Tongue (tissue), 1 donor: ENCODE measurements at regions not wholly inside any gene's neighbourhood (a gene's known extent, or its start where the extent isn't known, plus 50 kb on each side); places are given as distances from the start of the nearest gene placed in this dataset.

ENCODE experiments used
- DNase-seq: peaks from one replicate; pipeline ENCODE4 v3.0.0-alpha.2; 2015

DNA sequence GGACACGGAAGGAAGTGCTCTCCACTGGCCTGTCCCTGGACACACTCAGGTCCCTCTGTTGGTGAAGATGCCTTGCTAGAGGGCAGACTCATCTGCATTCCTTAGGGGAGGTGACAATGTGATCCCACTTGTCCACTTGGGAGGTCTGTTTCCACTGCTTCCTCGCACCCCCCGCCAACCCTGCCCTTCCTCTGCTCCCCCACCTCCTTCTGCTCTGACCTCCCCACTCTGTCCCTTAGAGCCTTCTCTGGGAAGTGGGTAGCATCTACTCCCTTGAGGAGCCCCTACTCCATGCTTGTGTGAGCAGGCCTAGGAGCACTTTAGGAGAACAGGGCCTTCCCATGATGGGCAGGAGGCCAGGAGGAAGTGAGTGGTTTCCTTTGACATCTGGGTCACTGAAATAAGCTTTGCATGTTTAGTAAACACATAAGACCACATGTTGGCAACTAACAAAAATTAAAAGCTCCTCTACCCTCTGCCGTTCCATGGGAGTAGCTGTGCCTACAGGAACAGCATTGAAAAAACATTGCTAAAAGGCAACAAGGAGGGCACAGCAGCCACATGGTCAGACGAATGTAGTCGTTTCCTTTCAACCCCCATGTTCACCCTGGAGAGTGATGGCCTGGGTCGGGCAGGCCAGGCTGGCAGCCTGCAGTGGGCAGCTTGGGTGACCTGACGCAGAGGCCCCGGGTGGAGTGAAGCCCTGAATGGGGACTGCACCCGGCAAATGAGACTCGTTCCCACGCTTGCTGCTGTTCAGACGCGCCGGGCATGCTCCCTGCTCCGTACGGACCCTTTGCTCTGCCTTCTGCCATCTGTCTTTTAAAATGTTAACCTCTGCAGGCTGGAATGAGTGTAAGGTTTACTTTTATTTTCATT, 634.0 kb downstream of the IRX1 start:
- no peak for DNase-seq

DNA sequence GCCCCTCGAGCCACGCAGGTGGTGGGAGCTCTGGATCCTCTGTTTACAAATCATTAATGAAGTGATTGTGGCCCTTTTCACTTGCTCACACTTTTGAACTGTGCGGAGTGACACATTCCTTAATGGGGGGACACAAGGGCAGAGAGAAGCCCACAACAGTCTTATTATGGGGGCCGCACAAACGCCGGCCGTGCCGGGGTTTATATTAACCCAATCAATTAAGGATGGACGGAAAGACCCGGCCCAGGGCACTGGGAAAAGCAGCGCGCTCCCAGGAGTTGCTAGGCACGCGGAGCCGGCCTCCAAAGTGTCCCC, 634.8 kb downstream of the IRX1 start:
- no peak for DNase-seq

DNA sequence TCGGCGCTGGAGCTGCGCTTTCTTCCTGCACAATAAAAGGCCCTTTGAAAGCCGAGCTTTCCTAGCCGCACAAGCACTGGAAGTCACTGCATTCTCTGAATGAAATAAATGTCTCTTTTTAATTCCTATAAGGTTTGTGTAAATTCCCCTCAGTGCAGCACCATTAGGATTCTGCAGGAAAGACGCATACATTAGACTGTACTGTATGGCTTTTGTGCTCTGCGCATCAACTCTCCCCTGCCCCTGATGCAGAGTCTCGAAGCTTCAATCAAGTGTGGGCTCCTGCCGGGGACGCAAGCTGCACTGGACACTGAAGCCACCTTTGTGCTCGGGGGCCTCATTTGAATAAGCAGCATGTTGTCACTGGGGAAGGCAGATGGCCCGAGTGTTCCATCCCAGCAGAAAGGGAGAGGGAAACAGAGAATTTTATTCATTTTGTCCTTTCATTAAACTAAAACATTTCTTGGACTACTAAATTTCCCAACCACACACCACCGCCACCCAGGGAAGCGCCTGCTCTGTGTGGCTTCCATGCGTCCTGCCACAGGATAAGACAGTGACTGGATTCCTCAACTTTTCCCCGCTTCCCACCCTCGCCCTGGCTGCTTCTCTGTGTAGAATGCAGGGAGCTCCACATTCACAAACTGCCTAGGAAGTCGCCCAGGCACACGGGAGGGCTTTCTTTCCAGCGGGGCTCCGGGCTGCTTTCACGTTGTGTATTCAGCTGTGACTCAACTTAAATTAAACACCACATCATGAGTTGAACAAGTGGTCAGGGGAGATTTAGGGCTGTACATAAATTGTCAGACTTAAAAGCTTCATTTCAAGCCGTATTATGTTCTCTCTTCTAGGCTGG, 635.4 kb downstream of the IRX1 start:
- DNase-seq, result peak; percentile 27

DNA sequence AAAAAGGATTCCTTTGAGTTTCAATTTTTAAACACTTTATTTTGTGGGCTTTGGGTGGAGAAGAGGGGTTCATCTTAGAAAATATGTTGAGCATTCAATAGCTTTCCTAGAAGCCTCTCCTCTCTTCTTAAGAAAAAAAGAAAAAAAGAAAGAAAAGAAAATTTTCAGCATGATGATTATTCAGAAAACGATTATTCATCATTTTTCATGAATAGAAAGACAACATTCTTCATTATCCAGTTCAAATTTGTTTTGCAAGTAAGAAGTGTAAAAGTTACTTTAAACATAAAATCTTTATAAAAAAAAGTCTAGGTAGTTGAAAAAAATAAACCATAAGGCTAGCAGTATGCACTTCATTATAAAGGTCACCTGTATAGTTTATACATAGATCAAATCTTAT, 636.5 kb downstream of the IRX1 start:
- no peak for DNase-seq

DNA sequence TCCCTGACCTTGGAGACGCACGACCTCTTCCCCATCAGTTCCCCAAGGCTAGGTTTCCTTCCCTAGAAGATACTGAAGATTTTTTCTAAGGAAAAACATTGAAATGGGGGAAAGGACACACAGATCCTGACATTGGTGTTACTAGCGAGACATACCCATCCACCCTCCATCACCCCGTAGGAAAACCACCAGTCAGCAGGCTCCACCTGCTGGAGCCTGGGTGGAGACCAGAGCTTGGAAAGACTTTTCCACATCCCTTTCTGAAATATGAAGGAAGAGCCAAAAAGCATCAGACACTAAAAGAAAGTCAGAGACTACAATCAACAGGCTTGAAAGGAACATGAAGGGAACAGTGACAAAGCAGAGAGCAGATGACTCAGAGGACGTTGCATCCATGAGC, 638.0 kb downstream of the IRX1 start:
- DNase-seq, result no peak

DNA sequence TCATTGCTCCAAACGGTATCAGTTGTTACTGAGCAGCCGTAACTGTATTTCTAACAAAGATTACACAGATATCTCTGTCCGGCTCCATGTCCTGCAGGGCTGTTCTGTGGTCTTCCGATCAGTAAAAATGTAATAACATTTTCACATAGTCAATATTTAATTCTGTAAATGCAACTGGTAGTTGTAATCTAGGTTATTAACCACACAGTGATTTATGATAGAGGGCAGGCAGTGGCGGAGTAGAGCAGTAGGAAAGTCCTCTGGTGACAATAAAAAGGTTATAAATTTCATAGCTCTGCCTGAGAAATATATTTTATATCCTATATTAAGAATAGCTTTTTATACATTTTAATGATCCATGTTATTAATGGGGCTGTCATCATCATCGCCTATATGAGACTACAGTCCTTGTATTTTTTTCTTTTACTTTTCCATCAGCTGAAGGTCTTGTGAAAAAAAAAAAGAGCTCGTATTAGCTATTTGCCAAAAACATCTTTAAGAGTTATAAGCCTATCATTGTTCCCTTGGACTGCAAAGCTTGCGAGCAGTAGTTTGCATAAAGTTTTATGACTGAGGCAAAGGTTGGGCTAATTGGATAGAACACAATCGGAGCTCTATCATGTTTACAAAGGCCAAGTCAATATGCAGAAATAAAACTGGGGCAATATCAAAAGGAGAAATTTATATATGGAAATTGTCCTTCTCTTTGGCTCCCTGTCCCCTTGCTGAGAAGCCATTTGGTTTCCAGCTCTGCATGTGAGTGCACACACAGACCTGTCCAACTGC, 648.0 kb downstream of the IRX1 start:
- no peak for DNase-seq

DNA sequence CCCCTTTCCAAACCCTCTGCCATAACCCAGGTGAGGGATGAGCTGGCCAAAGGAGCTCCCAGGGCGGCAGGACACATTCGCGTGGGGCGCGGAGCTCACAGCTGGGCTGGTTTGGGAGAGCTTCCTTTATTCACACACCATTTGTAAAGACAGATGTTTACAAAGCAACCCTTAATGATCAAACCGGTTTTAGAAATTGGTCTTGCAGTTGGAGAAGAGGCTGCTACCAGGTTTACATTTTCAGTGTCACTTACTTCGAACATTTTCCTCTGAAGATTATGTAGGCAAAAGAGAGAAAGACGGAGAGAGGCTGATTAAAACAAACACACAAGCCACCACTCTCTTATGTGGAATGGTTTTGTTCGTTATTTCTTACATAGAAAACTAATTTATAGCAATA, 648.7 kb downstream of the IRX1 start:
- DNase-seq, result no peak

DNA sequence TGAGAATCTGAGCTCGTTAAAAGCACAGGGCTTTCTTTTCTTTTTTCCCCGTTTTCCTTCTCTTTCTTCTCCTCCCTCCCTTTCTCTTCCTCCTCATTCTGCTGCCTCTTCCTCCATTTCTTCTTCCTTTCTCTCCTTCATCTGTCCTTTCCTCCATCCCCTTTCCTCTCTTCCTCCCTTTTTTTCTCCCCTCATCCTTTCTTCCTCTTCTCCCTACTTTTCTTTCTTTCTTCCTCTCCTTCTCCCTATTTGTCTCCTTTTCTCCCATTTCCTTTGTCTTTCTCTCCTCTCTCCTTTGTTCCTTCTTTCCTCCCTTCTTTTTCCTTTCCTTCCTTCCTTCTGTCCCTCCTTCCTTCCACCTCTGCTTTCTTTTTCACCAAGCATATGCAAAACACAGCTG, 649.4 kb downstream of the IRX1 start:
- no peak for DNase-seq

DNA sequence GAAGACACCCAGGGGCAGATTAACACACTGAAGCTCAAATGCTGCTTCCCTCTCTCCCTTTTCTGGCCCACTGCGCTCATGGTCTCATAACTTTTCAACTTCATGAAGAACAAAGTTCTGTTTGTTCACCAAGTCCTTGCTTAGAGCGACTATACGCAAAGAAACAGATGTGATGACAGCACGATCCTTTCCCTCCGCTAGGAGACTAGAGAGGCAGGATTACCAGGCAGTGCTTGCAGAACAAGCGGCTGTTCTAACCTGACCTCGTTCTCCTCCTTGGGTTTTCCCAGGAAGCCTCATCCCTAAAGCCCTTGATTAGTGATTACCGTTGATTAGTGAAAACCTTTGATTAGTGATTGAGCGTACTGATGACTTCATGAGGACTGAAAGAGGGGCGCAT, 649.9 kb downstream of the IRX1 start:
- peak; percentile 38 for DNase-seq

DNA sequence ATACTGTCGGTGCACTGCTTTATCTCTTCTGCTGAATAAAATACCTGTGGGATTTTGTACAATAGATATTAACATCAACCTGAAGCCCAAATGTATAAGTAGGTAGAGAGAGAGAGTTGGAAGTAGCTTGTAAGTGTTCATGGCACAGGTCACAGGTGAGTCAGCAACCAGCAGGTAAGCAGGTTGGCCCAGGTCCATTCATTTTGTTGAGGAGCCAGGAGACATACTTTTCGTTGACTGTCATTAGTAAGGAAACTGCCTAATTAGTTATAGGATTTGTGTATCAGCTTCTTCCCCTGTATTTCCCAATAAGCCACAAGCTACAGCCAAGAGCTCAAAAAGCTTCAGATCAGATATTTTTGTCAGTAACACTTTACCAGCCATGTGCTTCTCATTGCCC, 650.8 kb downstream of the IRX1 start:
- DNase-seq, result no peak

DNA sequence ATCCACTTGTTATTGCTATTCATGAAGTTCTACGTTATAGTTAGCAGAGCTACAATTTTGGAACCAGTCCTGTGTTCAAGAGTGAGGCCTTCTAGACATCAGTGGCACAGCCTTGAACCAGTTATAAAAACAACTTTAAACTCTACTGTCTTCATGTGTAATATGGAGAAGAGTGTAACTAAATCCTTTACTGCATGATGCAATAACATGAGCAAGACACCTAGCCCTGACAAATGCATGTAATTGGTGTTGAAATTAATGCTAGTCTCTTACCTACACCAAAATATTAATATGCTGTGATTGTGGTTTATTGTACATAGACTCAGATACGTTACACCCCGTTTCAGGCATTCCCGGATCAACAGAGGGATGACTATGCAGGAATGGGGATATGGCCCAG, 654.6 kb downstream of the IRX1 start:
- DNase-seq, result no peak

DNA sequence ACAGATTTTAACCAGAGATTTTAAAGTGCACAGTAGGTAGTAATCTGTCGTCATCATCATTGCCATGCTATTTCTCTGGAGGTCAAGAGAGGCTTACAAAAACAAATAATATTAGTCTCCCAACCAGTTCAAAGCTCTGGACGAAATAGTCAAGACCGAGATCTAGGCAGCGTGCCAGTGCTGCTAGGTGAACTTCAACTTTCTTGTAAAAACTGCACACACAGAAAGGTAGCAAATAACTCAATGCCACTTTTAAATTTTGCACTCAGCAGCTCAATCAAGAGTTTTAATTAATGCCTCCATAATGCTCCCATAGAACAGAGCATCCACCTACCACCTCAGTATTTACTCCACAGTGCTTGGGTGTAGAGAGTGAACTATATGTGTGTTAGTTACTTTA, 656.8 kb downstream of the IRX1 start:
- DNase-seq, result peak; percentile 8

DNA sequence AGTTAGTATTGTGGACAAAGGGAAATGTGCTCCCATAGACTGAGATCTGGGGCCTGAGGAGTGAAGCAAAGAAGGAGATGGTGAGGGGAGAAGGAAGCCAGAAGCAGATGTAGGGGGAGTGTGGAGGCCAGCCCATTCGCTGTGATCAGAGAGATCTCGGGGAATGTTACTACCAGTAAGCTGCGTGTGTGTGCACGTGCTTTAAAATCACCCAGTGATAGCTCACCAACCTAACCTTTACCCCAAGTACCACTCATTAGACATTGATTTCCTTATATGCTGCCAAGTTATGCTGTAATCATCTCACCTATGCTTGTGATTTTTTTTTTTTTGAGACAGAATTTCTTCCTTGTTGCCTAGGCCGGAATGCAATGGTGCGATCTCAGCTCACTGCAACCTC, 659.1 kb downstream of the IRX1 start:
- no peak for DNase-seq

DNA sequence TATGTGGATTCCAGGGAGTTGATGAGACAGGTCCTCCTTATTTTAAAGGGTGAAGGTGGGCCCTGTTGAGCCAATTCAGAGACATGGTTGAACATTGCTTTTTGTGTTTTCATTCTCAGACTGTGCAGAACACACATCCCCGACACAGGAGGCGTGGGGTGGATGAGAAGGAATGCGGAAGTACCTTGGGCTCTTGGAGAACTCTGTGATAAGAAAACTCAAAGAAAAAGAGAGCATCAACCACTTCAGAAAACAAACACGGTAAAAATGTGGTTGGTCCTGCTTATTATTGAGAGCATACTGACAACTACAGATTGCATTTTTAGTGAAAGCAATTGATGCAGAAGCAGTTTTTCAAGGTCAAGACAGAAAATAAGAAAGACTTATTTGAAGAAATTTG, 659.8 kb downstream of the IRX1 start:
- no peak for DNase-seq

DNA sequence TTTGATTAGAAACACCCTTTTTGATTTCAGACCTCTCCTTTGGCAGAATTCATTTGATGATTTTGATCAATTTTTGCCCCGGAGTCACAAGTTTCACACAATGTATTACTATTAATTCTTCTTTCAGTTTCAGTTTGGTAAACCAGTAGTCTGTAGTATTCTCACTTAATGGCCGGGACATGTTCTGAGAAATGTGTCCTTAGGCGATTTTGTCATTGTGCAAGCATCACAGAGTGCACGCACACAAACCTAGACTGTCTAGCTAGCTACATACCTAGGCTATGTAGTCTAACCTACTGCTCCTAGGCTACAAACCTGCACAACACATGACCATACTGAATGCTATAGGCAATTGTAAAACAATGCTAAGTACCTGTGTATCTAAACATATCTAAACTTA, 662.5 kb downstream of the IRX1 start:
- no peak for DNase-seq

DNA sequence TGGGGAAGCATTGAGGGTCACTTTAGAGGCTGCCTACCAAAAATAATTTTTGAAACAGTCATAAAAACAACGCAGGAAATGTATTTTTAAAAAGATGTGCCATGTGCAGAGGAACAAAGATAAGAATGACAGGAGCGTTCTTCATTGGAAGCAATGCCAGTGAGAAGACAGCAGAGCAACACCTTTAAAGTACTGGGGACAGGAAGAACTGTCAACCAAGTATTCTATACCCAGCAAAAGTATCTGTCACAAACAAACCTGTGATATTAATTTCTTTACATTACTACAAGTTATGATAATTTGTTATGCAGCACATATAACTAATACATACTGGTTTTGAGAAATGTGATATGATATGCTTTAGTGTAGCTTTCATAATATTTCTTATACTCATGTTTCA, 675.6 kb downstream of the IRX1 start:
- no peak for DNase-seq

DNA sequence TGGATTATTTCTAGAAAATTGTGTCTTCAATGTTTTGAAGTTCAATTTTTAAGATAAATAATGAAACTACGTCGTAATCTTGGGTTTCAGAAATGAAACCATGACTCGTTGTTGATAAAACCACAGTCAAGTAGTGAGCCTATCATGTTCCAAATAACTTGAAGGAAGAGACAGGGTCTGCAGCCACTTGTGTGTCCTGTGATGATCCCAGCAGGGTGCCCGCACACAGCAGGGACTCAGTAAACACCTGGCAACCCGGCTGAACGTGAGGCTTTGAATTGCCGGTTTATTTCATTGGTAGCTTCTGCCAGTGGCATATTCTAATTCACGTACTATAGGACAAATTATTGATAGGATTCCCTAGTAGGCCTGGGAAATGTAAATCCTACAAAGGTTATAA, 679.6 kb downstream of the IRX1 start:
- no peak for DNase-seq

DNA sequence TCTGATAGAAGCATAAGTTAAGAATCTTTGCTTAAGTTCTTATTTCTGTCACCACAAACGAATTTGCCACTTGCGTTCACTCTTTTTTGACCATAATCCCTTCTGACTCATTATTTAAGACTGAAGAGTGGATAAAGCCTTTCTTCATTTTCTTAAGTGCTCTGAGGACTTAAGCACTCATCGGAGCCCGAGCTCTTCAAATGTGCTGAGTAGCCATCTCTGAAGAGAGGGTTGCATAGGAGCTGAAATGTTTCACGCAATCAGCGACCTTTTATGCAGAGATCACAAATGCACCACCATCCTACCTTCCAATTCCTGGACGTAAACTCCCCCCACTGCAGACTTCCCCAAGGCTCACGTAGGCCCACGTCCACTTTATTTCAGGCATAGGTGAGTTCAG, 699.2 kb downstream of the IRX1 start:
- DNase-seq, result no peak

DNA sequence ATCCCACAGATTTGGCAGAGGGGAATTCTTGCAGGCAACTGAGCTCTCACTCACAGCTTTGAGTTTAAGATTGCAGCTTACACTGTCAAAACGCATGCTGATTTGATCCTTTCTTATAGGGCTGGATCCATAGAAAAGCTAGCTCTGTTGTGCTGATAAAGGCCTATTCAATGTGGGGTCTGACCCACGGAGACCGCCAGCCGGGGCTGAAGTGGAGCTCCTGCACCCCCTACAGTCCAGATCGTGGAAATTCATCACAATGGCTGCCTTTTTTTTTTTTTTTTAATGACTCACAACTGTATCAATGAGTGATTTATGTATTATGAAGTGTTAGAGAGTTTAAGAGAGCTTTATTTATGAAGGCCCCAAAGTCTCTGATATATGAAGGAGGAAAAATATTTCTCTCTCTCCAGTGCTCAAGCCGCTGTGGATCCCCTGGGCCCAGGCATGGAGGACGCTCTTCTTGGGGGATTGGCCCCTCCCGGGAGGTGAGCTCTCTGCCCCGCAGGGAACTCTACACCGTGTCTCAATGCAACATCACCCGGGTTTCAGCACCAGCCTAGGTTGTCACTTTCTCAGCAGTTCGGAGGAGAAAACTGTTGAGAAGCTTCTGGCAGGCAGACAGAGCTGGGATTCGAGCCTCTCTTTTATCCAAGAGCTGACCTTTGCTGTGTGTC, 700.2 kb downstream of the IRX1 start:
- peak; percentile 72 for DNase-seq

DNA sequence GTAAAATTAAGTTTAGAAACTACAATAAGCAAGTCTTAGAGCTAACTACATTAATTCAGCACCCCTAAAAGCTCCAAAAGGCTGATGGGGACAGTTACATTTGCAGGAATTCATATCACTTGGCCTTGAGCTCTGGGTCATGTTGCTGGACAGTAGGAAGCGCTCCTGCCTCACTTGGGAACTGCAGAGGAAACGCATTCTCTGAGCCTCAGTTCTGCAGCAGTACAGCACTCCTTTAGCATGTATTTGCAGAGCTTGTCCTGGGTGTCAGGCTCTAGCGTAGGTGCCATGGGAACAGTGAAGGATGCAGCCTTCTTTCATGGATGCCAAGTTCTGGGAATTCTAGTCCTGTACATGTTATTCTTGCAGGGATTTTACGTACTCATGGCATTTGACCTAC, 710.4 kb downstream of the IRX1 start:
- DNase-seq, result no peak

DNA sequence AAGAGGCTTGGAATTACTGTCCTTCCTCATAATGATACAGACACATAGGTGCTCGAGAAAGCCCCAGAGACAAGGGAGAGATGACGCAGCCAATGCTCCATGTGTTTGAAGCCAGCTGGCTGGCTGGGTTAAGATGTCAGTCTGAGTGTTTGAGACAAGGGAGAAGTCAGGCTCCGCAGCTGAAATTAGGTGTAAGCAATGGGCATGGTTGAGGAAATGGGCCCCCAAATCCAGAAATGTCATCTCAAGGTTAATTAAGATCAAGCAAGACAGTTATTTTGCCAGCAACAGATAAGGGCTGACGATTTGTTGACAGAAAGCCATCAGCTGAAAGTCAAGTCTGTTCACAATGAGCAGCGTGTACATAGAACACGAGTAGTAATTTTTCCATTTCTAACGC, 713.4 kb downstream of the IRX1 start:
- no peak for DNase-seq

DNA sequence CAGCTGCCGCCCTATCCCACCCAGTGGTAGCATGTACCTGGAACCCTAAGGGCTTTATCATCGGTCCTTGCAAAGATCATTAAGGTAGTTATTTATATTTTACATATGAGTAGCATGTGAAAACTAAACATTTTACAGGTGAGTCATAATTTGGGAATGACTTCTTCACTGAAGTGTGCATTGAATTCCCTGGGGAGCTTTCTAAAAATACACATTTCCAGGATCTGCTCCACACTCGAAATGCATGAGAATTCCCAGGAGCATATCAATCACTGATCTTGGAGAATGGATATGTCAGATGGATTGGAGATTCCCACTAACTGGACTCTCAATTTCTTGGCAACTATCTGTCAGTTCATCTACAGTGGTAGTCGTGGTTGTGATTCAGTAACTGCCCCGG, 717.5 kb downstream of the IRX1 start:
- no peak for DNase-seq
